Superior temporal gyrus (tissue), 1 donor: ENCODE measurements at regions not wholly inside any gene's neighbourhood (a gene's known extent, or its start where the extent isn't known, plus 50 kb on each side); places are given as distances from the start of the nearest gene placed in this dataset.
"Not testable (repeated sequence)": the region's sequence is repeated elsewhere in the genome, so short reads cannot be mapped to it uniquely, and the experiment has no call there.

ENCODE experiments used
- DNase-seq: peaks from one replicate; pipeline ENCODE4 v3.0.0-alpha.2; 2016; ENCODE audit errors: extremely low spot score

DNA sequence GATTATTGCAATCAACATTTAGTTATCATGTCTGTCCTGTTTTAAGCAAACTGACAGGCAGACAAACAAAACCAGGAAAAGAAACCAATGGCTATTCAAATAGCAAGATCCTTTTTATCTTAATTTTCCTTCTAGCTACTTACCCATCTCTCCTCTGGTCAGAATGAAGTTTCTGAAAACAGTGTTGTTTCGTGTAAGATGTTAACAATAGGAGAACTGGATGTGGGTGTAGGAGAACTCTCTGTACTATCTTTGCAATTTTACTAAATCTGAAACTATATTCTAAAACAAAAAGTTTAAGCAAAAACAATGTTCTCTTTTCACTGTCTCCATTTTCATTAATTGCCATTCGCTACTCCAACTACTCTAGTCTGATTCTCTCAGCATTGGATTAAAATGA, 726.4 kb downstream of the ZNF385D start:
- DNase-seq, result peak; percentile 20

DNA sequence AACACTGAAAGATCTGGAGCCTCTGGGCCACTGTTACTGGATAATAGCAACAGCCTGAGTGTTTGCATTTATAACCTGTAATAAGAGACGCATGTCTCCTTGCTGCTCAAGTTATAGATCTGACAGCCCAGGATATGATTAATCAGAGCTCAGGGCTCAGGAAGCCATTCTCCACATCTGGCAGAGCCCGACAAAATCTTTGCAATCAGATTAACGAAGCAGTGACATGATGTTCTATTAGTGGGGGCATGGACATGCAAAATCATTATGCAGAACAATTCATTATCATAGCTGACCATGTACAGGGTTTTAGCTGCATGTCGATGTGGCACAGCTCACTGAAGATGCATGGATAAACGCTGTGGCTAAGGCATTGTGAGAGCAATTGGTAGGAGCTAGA, 730.3 kb downstream of the ZNF385D start:
- no peak for DNase-seq

DNA sequence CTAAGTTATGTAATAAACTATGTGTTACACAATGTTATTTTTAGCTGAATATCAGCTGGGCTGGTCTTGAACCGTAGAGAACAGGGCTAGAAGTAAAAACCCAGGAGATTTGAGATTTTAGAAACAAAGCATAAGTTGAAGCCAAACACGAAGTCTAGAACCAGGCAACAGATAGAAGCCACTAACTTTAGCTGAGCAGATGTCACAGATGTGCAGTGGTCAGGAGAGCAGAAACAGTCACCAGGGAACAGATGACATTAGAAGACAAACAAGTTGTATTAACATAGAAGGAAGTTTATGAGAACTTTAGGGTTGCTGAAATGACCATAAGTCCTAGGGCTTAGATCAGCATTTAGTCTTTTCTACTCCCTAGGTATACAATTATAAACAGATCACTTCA, 731.0 kb downstream of the ZNF385D start:
- DNase-seq, result no peak

DNA sequence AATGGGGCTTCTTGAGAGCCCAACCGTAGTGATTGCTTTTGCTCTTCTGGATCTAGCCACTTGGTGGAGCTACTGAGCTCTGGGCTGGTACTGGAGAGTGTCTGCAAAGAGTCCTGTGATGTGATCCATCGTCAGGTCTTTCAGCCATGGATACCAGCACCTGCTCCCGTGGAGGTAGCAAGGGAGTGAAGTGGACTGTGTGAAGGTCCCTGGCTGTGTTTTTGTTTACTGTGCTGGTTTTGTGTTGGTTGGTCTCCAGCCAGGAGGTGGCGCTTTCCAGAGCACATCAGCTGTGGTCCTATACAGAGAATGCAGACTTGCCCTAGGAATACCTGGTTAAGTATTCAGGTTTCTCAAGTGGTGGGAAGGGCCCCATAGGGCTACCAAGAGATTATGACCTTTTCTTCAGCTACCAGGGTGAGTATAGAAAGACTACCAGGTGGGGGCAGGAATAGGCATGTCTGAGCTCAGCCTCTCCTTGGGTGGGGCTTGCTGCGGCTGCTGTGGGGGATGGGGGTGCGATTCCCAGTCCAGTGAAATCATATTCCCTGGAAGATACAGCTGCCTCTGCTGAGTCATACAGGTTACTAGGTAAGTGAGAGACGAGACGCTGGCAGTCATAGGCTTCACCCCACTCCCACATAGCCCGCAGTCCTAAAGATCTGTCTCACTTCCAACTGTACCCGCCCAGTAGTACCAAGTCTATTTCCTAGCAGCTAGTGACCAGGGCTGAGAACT, 733.7 kb downstream of the ZNF385D start:
- DNase-seq, result no peak

DNA sequence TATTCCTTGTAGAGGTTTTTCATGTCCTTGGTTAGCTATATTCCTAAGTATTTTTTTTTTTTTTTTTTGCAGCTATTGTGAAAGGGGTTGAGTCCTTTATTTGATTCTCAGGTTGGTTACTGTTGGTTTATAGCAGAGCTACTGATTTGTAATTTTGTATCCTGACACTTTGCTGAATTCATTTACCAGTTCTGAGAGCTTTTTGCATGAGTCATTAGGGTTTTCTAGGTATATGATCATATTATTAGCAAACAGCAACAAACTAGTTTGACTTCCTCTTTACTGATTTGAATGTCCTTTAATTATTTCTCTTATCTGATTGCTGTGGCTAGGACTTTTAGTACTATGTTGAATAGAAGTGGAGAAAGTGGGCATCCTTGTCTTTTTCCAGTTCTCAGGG, 737.4 kb downstream of the ZNF385D start:
- no peak for DNase-seq

DNA sequence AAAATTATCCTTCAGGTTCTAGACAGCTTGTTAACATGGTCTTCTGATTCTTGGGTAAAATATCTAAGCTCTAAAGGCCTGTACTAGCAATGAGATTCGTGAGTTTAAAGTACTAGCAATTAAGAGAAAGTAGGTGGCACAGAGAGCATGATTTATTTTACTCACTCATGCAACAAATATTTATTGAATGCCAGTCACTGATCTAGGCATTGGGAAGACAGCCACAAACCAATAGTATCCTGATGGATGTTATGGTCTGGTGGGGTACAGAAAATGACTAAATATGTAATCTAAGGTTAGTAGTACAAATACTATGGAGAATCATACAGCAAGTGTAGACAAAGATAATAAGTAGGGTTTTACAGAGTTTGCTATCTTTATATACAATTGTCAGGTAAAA, 751.3 kb downstream of the ZNF385D start:
- no peak for DNase-seq

DNA sequence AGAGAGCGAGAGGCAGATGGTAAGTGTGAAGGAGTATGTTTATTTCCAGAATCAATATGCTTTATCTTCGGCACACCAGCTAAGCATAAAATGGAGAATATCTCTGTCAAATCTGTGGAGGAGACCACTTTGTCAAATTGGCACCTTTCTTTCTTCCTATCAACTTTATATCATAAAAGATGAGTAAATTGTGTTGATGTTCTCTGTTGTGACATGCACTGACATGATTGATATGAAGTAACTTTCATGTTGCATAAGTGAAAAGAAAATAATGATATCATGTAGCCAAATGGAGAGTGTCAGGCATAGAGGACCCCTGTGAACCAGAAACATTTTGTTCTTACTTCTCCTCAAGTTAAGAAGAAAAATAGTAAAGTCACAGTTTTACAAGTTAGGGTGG, 753.8 kb downstream of the ZNF385D start:
- DNase-seq, result no peak

DNA sequence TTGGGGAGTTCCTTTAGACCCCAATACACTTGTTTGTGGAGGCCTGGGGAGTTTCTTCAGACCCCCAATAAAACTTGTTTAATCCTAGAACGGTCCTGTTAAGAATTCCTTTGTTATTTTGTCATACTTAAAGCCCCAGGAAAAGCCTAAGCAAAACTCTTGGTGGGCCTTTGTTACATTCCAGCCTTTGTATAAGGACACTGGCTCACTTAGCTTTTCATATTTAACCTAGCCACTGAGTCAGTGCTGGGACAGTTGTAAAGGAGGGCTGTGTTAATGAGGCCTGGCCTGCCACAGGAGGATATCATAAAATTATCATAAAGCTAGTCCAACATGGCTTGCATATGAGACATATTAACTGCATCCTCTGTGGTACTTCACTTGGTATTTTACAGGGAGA, 760.1 kb downstream of the ZNF385D start:
- DNase-seq, result no peak

DNA sequence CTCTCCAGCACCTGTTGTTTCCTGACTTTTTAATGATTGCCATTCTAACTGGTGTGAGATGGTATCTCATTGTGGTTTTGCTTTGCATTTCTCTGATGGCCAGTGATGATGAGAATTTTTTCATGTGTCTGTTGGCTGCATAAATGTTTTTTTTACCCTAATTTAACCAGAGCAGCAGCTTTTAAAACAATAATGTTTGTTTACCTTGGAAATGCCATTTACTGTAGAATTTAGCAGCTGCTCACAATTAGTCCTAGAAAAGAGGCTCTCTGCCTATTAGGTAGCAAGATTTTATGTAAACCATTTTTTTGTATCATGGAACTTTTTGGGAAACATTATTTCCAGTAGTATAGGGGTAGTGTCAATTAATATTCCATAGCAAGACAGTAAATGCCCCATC, 761.4 kb downstream of the ZNF385D start:
- not testable (repeated sequence) for DNase-seq

DNA sequence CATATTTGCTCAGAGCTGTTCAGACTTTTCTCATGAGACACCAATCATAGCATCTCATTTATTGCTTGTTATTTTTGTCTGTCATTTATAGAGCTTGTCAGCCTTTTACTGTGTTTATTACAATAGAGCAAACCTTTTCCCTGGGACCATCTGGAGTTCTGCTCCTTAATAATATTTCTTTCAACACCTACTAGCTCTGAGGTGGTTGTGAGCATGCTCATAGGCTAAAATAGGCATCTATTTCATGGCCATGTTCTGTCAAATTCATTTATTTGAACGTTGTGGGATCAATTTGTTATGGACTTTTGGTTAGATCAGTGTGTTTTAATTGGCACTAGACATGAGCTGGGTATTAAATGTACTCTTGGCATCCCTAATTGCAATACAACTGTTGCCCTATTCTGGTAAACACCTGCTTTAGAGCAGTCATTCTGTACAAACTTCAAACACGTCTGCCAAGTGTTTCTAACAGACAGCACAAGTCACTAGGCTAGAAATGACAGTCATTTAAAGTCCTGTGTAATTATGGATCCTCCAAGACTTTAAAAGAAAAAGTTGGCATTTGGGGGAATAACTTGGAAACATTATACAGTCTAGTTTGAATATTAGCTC, 766.3 kb downstream of the ZNF385D start:
- no peak for DNase-seq

DNA sequence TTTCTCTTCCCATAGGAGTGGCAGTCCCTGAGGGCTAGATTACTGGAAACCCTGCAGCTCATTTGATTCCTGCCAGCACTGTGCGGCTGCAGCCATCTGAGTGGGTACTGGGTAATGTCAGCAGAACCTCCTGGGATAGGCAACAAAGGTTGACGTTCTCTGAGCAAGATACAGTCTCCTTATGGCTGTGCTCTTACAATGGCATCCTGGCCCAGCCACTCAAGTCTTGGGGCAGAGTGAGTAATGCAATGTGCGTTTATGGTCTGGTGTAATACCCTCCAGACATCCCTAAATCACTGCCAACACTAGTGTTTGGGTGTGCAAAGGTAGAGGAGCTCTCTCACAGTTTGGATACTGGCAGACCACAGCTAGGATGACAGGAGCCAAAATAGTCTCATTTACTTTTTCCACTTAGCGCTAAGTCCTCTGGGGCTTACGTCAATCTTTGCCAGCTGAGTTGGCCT, 775.8 kb downstream of the ZNF385D start:
- no peak for DNase-seq

DNA sequence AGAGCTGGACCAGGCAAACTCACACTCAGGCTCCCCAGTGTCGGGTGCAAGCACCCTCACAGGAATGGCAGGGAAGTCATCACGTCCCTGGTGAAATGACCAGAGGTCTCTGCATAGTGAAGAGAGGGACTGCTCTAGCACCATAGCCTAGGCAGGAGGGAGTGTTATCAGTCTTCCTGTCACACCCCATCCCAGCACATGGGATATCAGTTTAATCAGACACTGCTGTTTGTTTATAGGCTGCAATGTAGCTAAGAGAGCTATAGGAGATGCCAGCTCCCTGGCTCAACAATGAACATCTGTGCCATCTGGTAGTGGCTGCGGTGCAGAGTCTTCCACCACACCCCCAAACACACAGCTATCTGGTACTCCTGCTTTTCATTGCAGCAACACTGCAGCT, 776.6 kb downstream of the ZNF385D start:
- DNase-seq, result no peak

DNA sequence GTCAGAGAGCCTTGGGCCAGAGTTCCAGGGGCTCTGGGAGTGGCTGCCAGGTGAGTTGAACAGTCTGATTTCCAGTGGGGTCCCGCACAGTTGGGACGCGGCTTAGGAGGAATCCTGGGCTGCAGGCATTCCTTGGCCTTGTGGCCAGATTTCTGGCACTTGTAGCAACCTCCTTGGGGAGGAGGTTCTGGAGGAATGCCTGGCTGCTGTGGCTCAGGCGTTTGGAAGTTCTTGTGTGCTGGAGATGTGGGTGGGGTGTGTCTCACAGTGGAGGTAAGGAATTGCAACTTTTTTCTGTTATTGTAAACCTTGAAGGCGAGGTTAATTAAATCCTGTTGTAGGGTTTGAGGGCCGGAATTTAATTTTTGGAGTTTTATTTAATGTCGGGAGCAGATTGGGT, 780.2 kb downstream of the ZNF385D start:
- not testable (repeated sequence) for DNase-seq

DNA sequence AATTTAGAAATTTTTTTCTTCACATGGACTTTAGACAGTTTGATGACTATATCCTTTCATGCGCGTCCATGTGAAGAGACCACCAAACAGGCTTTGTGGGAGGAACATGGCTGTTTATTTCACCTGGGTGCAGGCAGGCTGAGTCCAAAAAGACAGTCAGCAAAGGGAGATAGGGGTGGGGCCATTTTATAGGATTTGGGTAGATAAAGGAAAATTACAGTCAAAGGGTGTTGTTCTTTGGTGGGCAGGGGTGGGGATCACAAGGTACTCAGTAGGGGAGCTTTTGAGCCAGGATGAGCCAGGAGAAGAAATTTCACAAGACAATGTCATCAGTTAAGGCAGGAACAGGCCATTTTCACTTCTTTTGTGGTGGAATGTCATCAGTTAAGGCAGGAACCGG, 781.5 kb upstream of the SGO1 start:
- DNase-seq, result not testable (repeated sequence)

DNA sequence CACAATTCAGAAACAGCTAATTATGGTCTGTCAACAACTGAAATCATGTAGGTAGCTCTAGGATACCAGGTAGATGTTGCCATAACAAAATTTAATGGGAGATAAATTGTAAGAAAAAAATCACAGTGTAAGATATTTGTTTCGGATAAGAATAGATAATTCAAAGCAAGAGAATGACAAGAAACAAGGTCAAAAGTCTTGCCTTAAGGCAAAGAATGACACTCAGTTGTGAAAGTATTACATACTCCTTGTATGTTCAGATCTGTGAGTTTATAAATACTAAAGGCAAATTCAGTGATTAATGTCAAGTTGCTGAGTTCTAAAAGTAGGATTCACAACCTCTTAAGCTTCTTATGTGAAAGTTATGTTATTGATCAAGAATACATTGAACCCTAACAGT, 772.2 kb upstream of the SGO1 start:
- no peak for DNase-seq

DNA sequence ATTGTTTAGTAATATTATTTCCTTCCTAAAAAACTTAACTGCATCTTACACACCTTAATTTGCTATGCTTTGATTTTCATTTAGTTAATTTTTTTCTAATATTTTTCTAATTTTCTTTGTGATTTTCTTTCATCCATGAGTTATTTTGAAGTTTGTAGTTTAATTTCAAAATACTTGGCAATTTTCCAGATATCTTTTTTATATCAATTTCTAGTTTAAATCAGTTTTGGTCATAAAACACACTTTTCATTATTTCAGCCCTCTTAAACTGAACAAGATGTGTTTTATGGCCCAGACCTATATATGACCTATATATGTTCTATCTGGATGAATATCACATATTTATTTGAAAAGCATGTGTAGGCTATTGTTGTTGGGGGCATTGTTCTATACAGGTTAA, 759.9 kb upstream of the SGO1 start:
- no peak for DNase-seq

DNA sequence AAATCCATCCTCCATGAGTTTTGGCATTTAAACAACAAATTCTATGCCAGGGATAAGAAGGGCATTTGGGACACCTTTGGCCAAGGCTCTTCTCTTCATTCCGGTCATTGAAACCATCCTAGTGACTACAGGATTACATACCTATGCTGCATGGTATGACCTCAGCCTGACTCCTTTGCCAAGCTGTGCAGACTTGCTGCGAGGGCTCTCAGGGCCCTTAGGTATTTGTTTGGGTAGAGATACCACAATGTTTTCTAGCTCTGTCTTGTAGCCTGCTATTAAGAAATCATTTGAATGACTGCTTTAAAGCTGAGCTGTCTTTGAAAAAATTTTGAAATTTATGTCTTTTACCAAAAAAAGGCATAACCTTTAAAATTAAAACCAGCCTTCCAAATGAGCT, 749.8 kb upstream of the SGO1 start:
- DNase-seq, result no peak

DNA sequence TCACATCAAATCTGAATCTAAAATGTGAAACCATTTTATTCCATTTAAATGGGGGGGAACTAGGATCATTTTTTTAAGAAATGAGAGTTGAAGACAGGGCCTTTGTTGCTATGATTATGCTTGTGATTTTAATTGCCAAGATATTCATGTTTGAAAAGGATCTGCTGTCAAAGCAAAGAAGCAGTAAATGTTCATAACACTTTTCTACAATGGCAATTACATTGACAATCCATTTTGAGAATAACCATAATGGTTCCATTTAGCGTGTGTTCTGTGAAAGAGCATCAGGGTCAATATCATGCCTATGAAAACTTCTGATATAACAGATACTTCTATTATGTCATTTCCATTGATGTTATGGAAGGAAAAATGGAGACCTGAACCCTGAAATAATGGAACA, 745.8 kb upstream of the SGO1 start:
- no peak for DNase-seq

DNA sequence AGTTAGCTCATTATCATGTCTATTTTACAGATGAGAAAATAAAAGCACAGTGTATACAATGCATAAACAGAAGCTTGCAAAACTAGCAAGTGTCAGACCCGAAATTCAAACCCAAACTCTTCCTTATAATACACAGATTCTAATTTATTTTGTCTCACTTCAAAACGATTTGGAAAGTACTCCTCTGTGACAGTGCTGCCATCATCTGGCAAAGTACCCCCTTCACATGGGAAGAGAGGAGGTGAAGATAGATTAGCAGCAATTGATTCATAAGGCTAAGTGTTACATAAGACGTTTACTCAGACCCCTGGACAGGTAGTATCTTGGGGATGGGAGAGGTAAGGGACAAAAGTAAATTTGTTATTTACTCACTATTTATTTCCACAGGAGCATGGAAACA, 744.0 kb upstream of the SGO1 start:
- no peak for DNase-seq

DNA sequence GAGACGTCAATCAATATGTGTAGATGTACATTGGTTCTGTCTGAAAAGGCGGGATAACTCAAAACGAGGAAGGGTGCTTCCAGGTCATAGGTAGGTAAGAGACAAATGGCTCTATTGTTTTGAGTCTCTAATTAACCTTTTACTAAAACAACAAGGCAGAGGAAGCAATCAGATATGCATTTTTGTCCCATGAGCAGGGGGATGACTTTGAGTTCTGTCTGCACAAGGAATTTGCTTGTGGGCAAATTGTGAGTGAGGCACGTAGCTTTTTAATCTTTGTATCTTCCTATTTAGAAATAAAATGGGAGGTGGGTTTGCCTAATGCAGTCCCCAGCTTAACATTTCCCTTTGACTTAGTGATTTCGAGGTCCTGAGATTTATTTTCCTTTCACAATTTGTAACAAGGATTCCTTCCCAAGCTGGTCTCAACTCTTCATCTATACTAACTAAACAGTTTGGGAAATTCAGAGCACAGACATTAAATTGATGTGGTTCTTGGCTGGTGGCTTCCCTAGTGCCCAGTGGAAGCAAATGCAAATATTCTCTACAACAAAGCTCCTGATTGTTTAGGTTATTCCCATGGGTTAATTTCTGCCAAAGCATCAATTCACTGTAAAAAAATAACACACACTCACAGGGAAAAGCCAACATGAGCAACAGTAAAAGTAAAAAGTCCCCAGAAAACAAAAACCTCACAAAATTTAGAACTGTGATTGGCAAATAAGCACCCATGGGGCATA, 738.8 kb upstream of the SGO1 start:
- no peak for DNase-seq

DNA sequence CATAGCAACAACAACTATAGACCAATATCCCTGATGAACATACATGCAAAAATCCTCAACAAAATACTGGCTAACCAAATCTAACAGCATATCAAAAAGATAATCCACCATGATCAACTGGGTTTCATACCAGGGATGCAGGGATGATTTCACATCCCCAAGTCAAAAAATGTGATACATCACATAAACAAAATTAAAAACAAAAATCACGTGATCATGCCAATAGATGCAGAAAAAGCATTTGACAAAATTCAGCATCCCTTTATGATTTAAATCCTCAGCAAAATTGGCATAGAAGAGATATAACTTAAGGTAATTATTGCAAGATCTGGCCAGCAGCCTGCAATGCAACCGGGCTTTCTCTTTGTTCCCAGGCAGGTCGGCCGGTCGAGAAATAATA, 735.1 kb upstream of the SGO1 start:
- not testable (repeated sequence) for DNase-seq

DNA sequence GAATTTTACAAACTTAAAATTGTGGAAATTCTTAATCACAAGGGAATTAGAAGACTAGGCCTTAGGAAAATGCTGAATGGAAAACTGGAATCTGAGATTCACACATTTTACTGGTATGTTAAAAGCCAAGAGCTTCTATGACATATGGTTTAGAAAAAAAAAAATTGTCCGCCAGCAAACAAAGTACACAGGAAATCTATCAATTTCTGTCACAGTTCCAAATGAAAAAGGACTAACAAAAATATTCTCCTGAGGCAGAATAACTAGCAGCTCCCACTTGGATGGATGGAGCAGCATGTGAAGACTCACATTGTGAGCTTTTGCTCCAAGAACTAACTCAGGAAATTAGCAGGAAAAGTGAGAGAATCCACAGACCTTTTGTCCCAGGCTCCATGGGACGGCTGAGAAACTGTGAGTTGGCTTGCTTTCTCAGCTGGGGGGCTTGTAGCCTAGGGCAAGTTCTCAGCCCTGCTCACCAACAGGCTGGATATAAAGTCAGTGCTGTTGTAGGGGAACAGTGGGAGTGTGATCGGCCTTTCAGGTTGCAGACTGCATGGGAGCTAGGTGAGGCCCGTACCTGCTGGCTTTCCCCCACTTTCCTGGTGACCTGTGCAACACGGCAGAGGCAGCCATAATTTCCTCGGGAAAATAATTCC, 731.1 kb upstream of the SGO1 start:
- no peak for DNase-seq

DNA sequence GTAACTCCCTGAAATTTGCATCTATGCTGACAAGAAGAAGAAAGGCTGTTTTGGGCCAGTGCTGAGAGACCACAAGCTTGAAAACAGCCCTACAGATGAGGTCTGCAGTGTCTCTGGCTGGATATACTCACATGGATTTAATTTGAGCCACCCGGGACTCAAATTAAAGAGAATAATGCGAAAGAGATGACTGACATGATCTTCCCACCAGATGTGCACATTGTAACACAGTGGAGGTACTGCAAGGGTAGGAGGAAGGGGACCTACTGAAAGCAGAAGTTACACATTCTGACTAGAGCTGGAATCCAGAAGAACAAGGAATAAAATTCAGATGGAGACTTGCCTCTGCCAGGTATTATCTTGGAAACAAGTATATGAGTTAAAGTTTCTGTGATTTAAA, 728.3 kb upstream of the SGO1 start:
- no peak for DNase-seq
